ENCODE measurements at regions not wholly inside any gene's neighbourhood (a gene's known extent, or its start where the extent isn't known, plus 50 kb on each side); places are given as distances from the start of the nearest gene placed in this dataset.

- TF ChIP-seq NR1H2 (CRISPR knock-in tag; IDR thresholded peaks at IDR 0.05) (no peak), FOXP1 (CRISPR knock-in tag; IDR thresholded peaks at IDR 0.05; ENCODE audit: borderline replicate concordance) (no peak)
These were observed 75.7 kb downstream of the HSD17B6 start for GRCh38 chr12:56838621-56839488.
